ENCODE measurements at regions not wholly inside any gene's neighbourhood (a gene's known extent, or its start where the extent isn't known, plus 50 kb on each side); places are given as distances from the start of the nearest gene placed in this dataset.
"Not testable (repeated sequence)": the region's sequence is repeated elsewhere in the genome, so short reads cannot be mapped to it uniquely, and the experiment has no call there.

- DNase-seq (ENCODE audit: low read depth, low spot score), result no peak
Observed at GRCh38 chr3:152891678-152892077, 56.7 kb downstream of the P2RY1 start.

- DNase-seq (ENCODE audit: low read depth, low spot score), result no peak
Observed at GRCh38 chr3:152892446-152892845, 57.5 kb downstream of the P2RY1 start.

- DNase-seq (ENCODE audit: low read depth, low spot score), result no peak
Observed at GRCh38 chr3:152893647-152894046, 58.7 kb downstream of the P2RY1 start.

GRCh38 chr3:152899306-152899705 is 64.4 kb downstream of the P2RY1 start:
- DNase-seq (ENCODE audit: low read depth, low spot score), result no peak

GRCh38 chr3:152902141-152902669 is 67.3 kb downstream of the P2RY1 start:
- no peak for DNase-seq (ENCODE audit: low read depth, low spot score)

GRCh38 chr3:152905631-152906030 is 70.7 kb downstream of the P2RY1 start:
- no peak for DNase-seq (ENCODE audit: low read depth, low spot score)

GRCh38 chr3:152909180-152909883 is 74.4 kb downstream of the P2RY1 start:
- DNase-seq (ENCODE audit: low read depth, low spot score), result no peak

- DNase-seq (ENCODE audit: low read depth, low spot score), result peak; percentile 16
Observed at GRCh38 chr3:152910211-152910610, 75.3 kb downstream of the P2RY1 start.

- DNase-seq (ENCODE audit: low read depth, low spot score), result no peak
Observed at GRCh38 chr3:152910966-152911365, 76.0 kb downstream of the P2RY1 start.

GRCh38 chr3:152914743-152915142 is 79.8 kb downstream of the P2RY1 start:
- not testable (repeated sequence) for DNase-seq (ENCODE audit: low read depth, low spot score)

- no peak for DNase-seq (ENCODE audit: low read depth, low spot score)
Observed at GRCh38 chr3:152915695-152916094, 80.8 kb downstream of the P2RY1 start.

GRCh38 chr3:152916753-152917279 is 81.9 kb downstream of the P2RY1 start:
- DNase-seq (ENCODE audit: low read depth, low spot score), result no peak

- DNase-seq (ENCODE audit: low read depth, low spot score), result no peak
Observed at GRCh38 chr3:152921351-152921750, 86.4 kb downstream of the P2RY1 start.

- DNase-seq (ENCODE audit: low read depth, low spot score), result no peak
Observed at GRCh38 chr3:152922554-152922953, 87.6 kb downstream of the P2RY1 start.

- no peak for DNase-seq (ENCODE audit: low read depth, low spot score)
Observed at GRCh38 chr3:152927131-152927530, 92.2 kb downstream of the P2RY1 start.

- no peak for DNase-seq (ENCODE audit: low read depth, low spot score)
Observed at GRCh38 chr3:152930516-152930915, 95.6 kb downstream of the P2RY1 start.

GRCh38 chr3:152937234-152937633 is 102.3 kb downstream of the P2RY1 start:
- DNase-seq (ENCODE audit: low read depth, low spot score), result no peak

GRCh38 chr3:152938974-152939636 is 104.2 kb downstream of the P2RY1 start:
- DNase-seq (ENCODE audit: low read depth, low spot score), result no peak

GRCh38 chr3:152941859-152942258 is 106.9 kb downstream of the P2RY1 start:
- DNase-seq (ENCODE audit: low read depth, low spot score), result no peak

- peak; percentile 32 for DNase-seq (ENCODE audit: low read depth, low spot score)
Observed at GRCh38 chr3:152942366-152942765, 107.4 kb downstream of the P2RY1 start.

GRCh38 chr3:152943645-152944044 is 108.7 kb downstream of the P2RY1 start:
- no peak for DNase-seq (ENCODE audit: low read depth, low spot score)

- DNase-seq (ENCODE audit: low read depth, low spot score), result no peak
Observed at GRCh38 chr3:152944671-152945070, 109.7 kb downstream of the P2RY1 start.

- no peak for DNase-seq (ENCODE audit: low read depth, low spot score)
Observed at GRCh38 chr3:152945556-152945955, 110.6 kb downstream of the P2RY1 start.
